Glomerular endothelial cell (primary cell): ENCODE measurements at regions not wholly inside any gene's neighbourhood (a gene's known extent, or its start where the extent isn't known, plus 50 kb on each side); places are given as distances from the start of the nearest gene placed in this dataset.
"Not testable (repeated sequence)": the region's sequence is repeated elsewhere in the genome, so short reads cannot be mapped to it uniquely, and the experiment has no call there.

Source experiments
- DNase-seq: peaks from one replicate; pipeline ENCODE4 v3.0.0-alpha.2; 2011; ENCODE audit warnings: low read depth, low spot score; ENCODE audit errors: extremely low read depth

DNA sequence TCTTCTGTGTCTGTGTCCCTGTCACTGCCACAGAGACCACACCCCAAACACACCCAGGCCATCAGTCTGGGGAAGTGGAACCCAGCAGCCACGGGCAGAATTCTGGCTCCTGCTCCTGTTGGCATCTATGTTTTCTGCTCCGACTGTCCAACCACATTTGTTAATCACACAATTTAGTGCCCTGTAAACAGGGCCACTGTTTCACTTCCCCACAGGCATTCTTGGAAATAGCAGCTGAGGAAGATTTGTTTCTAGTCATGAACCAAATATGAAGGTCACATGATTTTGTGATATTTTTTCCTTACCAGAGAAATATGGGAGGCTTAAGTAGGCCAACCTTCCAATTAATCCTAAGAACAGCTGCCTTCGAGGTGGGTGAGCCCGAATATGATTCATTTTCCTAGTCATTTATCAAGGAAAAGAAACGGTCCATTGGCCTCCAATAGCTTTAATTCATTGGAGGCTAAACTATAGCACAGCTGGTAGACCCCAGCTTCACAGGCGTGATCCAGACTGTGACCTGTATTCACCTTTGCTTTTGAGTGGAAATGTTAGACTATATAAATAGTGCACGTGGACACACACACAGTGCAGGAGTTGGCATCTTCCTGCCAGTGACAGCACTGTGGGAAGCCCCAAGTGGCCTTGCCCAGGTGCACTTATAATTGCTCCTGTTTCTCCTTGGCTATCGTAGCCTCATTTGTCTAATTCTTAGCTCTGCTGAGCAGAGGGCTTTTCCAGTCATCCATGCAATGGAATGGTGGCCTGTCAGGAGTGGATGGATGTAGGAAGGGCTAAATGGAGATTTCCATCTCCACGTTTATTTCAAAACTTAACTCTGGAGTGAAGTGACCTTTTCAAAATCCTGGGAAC lies 267.9 kb downstream of the LPIN1 start:
- no peak for DNase-seq

DNA sequence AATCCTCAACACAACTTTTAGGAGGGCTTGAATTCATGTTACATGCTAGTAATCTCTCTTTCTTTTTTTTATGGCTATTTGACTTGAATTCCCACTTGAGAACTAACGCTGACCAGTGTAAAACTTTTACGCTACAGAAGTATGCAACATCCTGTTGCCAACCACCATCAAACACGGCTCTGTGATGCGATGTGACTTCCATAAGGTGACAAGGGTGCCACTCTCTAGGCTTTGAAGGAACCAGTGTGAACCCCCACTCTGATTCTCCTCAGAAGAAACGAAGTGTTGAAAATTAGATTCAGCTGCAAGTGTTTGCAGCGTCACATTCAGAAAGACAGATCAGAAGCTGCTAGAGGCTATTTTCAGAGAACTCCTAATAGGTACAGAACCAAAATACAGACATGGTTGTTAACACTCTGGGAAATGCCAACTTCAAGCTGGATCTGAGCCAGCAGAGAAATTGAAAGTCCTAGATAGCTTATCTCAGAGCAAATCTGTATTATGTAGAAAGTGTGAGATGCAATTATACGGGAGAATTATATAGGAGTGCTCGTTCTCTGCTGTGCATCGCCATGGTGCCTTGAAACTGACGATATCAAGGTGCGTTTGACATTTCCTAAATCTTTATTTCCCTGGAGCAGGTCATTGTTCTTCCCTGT lies 271.2 kb downstream of the LPIN1 start:
- no peak for DNase-seq

DNA sequence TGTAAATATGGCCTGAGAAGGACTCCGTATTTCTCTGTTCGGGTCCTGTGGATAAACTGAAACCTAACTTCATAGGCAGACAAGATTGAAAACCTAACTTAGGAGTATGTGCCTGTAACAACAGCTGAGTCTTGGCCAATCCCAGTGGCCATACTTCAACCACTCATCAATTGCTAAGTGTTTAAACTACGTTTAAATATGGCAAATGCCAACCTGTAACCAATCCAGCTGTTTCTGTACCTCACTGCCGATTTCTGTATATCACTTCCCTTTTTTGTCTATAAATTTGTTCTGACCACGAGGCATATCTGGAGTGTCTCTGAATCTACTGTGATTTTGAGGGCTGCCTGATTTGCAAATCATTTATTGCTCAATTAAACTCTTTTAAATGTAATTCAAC lies 272.3 kb downstream of the LPIN1 start:
- DNase-seq, result not testable (repeated sequence)

DNA sequence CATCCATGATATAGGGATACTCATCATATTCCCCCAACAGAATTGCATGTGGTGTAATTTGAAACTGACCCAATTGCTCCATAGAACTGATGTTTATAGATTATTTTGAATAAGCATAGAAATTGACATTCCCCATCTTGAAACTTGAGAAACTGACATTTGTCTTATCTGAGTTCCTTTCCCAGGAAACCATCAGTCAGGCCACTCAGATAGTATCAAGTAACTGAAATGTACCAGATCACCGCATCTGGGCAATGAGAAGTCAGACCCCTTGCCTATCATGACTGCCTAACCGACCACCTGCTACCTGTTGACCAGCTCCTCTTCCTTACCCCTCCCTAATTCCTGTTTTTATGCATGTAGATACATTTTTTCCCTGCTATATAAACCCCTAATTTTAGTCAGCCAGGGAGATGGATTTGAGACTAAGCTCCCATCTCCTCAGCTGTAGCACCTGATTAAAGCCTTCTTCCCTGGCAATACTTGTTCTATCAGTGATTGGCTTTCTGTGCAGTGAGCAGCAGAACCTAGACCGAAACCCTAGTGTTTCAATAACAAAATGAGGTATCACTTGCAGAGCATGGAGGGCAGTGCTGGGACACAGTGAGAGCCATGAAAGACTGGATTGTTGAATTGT lies 274.5 kb downstream of the LPIN1 start:
- no peak for DNase-seq

DNA sequence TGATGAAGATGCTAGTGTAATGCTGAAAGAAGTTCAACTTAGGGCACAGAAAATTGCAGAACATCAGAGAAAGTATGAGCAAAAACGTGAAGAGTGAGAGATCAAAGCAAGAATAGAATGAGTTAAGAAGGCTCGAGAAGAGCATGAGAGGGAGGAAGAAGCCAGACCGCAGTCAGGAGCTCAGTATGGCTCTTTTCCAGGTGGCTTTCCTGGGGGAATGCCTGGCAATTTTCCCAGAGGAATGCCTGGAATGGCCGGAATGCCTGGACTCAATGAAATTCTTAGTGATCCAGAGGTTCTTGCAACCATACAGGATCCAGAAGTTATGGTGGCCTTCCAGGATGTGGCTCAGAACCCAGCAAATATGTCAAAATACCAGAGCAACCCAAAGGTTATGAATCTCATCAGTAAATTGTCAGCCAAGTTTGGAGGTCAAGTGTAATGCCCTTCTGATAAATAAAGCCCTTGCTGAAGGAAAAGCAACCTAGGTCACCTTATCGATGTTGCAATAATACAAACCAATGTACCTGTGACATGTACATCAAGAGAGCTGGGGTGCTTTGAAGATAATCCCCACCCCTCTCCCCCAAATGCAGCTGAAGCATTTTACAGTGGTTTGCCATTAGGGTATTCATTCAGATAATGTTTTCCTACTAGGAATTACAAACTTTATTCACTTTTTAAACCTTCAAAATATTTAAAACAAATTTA lies 277.9 kb downstream of the LPIN1 start:
- not testable (repeated sequence) for DNase-seq

DNA sequence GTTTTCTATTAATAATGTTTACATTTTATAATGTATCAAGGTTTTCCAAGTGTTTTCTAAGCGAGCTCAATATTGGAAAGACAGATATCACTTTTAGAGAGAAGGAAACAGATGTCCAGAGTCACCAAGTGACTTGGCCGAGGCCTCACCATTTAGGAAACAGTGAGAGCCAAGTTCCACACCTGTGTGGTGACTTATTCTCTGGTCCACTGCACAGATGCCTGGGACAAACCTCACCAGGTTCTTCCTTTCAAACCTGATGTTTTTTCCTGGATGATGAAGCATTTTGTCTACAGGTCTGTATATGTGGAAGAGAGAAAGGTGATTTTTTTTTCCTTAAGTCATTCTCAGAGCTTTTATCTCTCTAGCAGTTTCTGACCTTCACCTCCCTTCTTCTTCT lies 280.7 kb downstream of the LPIN1 start:
- no peak for DNase-seq

DNA sequence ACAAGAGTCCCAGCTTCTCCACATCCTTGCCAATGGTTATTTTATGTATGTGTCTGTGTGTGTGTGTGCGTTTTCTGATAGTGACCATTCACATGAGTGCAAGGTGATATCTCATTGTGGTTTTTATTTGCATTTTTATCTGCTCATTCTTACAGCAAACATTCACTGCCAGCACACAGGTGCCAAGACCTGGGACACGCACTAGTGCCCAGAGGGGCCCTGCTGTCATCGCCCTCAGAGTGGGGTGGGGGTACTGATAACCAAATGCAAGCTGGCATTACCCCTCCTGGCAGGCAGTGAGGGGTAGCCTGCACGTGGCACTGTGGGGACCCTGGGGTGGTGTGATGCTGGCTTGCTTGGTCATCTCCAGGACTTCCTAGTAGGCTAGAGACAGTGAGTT lies 285.4 kb downstream of the LPIN1 start:
- DNase-seq, result no peak

DNA sequence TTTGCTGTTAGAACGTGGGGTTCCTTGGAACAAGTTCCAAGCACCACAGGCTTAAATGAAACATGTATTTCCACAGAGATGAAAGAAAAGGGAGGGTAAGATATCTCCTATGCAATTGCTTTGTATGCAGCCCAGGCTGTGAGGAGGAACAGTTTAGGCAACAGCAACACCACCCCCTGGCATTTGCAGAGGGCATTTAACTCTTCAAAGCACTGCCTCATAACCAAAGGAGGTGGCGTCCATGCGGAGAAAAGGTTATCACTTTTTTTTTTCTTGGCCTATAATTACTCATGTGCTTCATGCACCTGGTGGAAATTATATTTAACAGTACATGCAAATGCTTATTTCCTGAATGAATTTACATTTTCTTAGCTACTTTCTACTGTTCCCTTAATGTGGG lies 286.0 kb downstream of the LPIN1 start:
- no peak for DNase-seq

DNA sequence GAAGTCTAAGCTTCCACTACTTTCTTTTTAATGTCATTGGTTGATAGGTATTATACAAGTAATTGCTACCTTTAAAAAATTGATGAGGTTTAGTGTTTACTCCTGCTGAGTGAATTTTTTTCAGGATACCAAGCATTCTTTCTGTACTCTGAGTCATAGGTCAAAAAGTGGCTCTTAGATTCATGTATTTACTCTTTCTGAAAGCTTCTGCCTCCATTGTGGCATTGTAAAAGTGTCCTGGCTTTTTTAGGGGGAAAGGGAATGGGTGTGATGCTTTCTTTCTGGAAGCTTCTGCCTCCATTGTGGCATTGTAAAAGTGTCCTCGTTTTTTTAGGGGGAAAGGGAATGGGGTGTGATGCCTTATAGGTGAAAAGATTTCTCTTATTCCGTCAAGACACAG lies 286.5 kb downstream of the LPIN1 start:
- no peak for DNase-seq

DNA sequence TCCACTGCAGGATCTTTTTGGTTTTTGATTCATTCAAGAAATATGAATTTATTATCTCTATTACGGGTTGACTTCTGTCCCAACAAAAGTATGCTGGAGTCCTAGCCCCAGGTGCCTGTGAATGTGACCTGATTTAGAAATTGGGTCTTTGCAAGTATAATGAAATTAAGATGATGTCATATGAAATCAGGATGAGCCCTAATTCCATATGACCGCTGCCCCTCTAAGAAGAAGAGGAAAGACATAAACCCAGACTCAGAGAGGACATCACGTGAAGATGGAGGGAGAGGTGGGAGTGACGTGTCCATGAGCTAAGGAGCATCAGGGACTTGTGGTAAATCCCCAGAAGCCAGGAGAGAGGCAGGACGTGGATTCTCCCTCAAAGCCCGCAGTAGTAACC lies 287.1 kb downstream of the LPIN1 start:
- DNase-seq, result no peak

DNA sequence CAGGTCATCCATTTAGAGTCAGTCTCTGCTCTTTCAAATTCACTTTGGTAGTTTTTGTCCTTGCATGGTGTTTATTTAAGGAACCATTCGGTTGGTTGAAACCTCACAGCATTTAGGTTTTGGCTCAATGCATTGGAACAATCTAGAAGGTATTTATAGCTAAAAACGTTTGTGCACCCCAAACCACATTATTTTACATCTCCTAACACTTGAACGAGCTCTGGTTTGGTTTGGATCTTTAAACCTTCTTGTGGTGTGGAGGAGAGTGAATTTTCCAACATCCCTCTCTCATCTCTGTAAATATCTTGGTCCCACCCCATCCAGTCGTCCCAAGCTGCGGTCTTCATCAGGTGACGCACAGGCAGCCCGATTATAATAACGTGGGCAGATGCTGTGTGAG lies 287.9 kb downstream of the LPIN1 start:
- no peak for DNase-seq

DNA sequence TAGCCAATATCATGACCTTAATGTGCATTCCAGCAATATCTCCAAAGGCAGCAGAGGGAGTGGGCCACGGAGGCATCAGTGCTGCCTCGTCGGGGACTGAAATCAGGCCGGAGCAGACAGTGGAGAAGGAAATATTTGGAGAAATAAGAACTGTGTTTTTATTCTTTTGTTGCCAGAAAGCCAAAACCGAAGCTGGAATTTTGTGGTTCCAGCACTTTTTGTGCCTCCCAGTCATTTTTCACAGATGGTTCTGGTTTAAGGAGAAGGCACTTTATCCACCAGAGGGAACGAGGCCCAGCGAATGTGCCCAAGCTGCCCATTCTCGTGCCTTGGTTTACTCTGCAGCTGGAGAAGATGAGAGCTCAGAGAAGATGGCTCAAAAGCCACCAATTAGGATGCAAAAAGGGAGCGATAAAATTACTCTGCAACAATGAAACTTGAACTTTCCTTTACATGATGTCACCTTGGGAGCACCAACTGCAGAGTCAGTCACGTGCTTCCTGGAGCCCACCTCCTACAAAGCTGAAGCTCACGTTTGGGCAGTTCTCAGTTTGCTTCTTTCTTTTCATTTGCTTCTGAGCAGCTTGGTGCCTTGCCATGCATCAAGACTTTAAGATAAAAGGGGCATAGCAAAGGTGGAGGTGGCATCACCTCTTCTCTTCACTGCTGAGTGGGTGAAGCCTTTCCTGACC lies 288.7 kb downstream of the LPIN1 start:
- DNase-seq, result no peak

DNA sequence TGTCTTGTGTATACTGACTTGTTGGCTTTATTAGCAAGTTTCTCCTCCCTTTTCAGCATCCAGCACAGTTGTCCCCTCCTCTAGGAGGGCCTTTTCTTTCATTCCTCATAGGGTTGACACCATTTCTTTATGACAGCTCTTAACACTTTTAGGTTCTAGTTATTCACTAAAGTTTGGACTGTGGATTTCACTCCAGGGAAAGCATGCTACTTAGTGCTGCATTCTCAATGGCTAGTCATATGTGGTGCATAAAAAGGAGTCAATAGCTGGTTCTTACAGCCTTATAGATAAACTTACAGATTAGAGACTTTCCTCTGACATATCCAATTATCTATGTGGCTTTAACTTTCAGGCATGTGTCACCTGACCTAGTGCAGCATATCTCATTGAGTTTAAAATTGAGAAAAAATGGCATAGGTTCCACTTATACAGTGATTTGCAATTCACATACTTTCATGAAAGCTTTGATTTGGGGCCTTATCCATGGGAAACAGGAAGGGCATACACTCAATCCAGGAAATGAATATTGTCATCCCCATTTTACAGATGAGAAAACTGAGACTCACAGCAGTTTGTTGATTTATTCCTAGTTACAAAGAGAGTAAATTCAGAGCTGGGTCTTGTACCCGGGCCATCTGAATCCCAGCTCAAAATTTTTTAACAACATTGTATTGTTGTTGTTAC lies 289.7 kb downstream of the LPIN1 start:
- DNase-seq, result no peak

DNA sequence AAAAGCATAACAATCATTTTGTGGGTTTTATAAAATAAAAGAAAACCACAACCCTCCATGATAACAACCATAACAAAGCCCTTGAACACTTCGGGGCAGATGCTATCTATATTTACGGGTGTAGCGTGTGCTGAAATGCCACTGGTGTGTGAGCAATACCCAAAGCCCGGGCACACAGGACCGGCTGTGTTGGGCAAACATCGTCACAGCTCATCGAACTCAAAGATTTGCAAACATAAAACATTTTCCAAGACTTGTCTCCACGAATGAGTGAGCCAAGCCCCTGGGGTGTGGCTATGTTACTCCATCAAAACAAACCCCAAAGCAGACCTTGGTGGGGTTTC lies 290.2 kb downstream of the LPIN1 start:
- no peak for DNase-seq

DNA sequence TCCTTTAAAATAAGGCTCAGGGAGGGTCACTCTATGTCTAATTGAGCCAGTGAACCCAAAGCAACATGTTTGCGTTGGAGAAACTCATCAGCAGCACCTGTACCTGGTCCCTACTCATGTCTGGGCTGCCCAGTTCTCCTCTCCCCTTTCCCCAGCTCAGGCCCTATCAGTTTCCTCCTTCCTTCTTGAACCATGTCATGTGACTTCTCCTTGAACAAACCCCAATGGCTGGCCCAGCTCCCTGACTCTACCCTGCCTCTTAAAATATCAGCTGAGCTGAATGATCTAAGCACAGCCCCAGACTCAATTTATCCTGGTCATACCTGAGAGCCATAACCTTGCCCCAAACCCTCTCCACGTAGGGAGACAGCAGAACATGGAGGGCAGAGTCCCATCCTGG lies 290.9 kb downstream of the LPIN1 start:
- DNase-seq, result no peak

DNA sequence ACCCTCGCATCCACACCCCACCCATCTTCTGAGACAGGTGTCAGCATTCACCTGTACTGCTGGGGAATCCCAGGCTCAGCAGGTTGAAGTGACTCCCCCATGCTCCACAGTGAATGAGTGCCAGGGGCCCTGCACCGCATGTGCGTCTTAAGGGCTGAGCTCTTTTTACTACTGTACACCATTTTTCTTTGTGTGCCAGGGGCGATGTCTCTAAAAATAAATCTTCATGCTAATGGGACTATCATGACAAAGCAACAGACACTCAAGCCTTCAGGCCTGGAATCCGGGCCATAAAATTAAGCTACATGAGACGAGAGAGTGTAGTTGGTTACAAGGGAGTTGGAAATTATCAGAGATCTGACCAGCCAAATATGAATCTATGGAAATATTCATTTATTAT lies 294.8 kb downstream of the LPIN1 start:
- no peak for DNase-seq

DNA sequence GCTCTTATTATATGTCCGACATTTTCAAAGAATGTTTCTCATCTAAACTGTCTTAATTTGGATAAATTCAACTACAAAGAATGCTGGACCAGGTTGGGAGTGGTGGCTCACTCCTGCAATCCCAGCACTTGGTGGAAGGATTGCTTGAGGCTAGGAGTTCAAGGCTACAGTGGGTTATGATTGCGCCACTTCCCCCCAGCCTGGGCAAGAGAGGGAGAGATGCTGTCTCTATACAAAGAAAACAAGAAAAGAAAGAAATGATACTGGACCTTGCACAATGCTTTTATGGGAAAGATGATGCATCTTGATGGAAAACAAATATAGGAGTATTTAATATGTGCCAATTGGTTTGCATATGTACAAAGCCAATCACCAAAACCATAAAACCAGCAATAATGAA lies 296.7 kb downstream of the LPIN1 start:
- DNase-seq, result no peak

DNA sequence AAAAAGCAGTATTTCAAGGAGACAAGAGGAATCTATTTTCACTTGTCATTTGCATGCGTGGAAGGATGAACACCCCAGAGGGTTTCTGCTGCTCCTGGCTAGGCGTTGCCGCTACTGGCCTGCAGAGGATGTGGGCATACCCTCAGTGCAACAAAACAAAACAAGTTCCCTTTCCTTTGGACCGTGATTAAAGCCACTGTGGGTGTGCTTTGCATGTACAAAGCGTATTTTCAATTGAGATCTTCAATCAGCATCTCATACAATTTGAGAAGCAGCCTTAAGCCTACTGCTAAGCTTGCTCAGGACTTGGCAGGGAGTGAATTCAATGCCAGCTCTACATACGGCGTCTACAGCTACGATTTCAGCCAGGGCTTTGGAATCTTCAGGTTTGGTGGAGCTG lies 298.4 kb downstream of the LPIN1 start:
- no peak for DNase-seq

DNA sequence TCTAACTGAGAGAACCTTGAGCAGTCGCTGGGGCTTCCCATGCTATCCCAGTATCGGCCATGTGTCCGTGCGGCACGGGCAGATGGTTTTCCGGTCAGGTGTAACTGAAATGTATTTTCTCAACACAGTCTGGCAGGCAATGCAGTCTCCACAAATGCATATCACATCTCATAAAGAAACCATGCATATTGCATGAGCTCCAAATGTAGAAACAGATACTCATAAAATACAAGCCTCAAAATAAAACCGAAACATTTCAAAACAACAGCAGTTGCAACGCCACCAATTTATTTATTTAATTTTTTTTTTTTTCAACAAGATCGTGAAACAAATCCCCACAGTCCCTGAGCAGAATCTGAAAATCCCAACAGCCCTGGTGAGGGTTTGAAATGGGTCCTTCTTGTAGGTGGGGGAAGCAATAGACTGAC lies 299.4 kb downstream of the LPIN1 start:
- no peak for DNase-seq

DNA sequence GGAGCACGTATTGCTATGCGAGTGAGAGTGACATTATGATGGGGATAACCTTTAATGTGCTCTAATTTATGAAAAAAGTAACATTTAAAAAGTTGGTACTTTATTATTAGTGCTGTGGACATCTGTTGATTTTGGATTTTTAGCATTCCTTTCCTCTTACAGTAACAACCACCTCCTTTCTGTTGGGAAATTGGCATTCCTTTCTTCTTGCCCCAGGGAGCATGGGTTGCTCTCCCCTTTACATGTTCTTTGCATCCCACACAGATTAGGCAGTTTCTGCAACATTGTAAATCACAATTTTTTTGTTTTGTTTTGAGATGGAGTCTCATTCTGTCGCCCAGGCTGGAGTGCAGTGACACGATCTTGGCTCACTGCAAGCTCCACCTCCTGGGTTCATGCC lies 300.2 kb downstream of the LPIN1 start:
- no peak for DNase-seq
